HG02885 (cell line): ENCODE measurements at regions not wholly inside any gene's neighbourhood (a gene's known extent, or its start where the extent isn't known, plus 50 kb on each side); places are given as distances from the start of the nearest gene placed in this dataset.

ENCODE experiments used
- ATAC-seq: cut with Tn5 transposase; IDR thresholded peaks from one replicate; pipeline ENCODE4 v1.9.1; 2021; ENCODE audit warnings: mild to moderate bottlenecking; ENCODE audit not compliant: unreplicated experiment, poor library complexity

- ATAC-seq = peak; percentile 36
Measured at GRCh38 chr4:141395246-141395830, 174.6 kb downstream of the ZNF330 start.

- no peak for ATAC-seq
Measured at GRCh38 chr4:141395919-141396318, 175.2 kb downstream of the ZNF330 start.

GRCh38 chr4:141402712-141403111 is 182.0 kb downstream of the ZNF330 start:
- ATAC-seq = no peak

GRCh38 chr4:141403782-141404181 is 183.1 kb downstream of the ZNF330 start:
- no peak for ATAC-seq

GRCh38 chr4:141406237-141406636 is 185.5 kb downstream of the ZNF330 start:
- ATAC-seq = no peak

GRCh38 chr4:141409556-141409955 is 188.9 kb downstream of the ZNF330 start:
- no peak for ATAC-seq

- no peak for ATAC-seq
Measured at GRCh38 chr4:141410839-141411238, 190.1 kb downstream of the ZNF330 start.

- ATAC-seq = no peak
Measured at GRCh38 chr4:141411936-141412335, 191.2 kb downstream of the ZNF330 start.

GRCh38 chr4:141413366-141413765 is 192.7 kb downstream of the ZNF330 start:
- no peak for ATAC-seq

- ATAC-seq = no peak
Measured at GRCh38 chr4:141415651-141416050, 195.0 kb downstream of the ZNF330 start.

GRCh38 chr4:141416219-141416618 is 195.5 kb downstream of the ZNF330 start:
- no peak for ATAC-seq

GRCh38 chr4:141416677-141417363 is 196.1 kb downstream of the ZNF330 start:
- no peak for ATAC-seq

- ATAC-seq = no peak
Measured at GRCh38 chr4:141417387-141417786, 196.7 kb downstream of the ZNF330 start.

- no peak for ATAC-seq
Measured at GRCh38 chr4:141425124-141425523, 204.4 kb downstream of the ZNF330 start.

GRCh38 chr4:141427726-141428296 is 207.1 kb downstream of the ZNF330 start:
- no peak for ATAC-seq

- ATAC-seq = no peak
Measured at GRCh38 chr4:141429933-141430332, 206.4 kb upstream of the IL15 start.

- no peak for ATAC-seq
Measured at GRCh38 chr4:141430686-141431085, 205.7 kb upstream of the IL15 start.

GRCh38 chr4:141432000-141432712 is 204.2 kb upstream of the IL15 start:
- no peak for ATAC-seq

- ATAC-seq = no peak
Measured at GRCh38 chr4:141435446-141436225, 200.7 kb upstream of the IL15 start.

GRCh38 chr4:141439223-141439622 is 197.2 kb upstream of the IL15 start:
- ATAC-seq = no peak
